Esophagus squamous epithelium (tissue), 5 donors: ENCODE measurements at regions not wholly inside any gene's neighbourhood (a gene's known extent, or its start where the extent isn't known, plus 50 kb on each side); places are given as distances from the start of the nearest gene placed in this dataset.

Source experiments
- DNase-seq: peaks from one replicate; lab custom pipeline; 2025; lab: John Stamatoyannopoulos, UW
- H3K27ac ChIP-seq, 4 donors: fragments of 200-600 bp; sonication (generic); one replicate each; pipeline ENCODE4 v1.5.1; 2016 to 2019; ENCODE audit warnings: mild to moderate bottlenecking in 1 of 4
- H3K27me3 ChIP-seq, 4 donors: fragments of 200-600 bp; sonication (generic); 1 replicate in 3 of 4; 2 replicates in 1 of 4; pipeline versions ENCODE4 v1.5.1 to v1.6.0; 2017 to 2021; ENCODE audit warnings: antibody characterized with exemption in 1 of 4
- H3K36me3 ChIP-seq, 3 donors: fragments of 200-600 bp; sonication (generic); one replicate each; pipeline ENCODE4 v1.5.1; 2016 to 2019
- H3K4me1 ChIP-seq, 3 donors: fragments of 200-600 bp; sonication (generic); one replicate each; pipeline ENCODE4 v1.5.1; 2017 to 2019
- H3K4me3 ChIP-seq, 4 donors: fragments of 200-600 bp; sonication (generic); 1 replicate in 3 of 4; 2 replicates in 1 of 4; pipeline ENCODE4 v1.5.1; 2016 to 2019; ENCODE audit warnings: mild to moderate bottlenecking in 2 of 4, moderate library complexity in 1 of 4
- H3K9me3 ChIP-seq, 3 donors: fragments of 200-600 bp; sonication (generic); one replicate each; pipeline ENCODE4 v1.5.1; 2016 to 2019
- POLR2A ChIP-seq, 4 donors: fragments of 450-650 bp; IDR thresholded peaks; one replicate each; pipeline ENCODE4 v1.6.1; 2017; ENCODE audit warnings: antibody characterized with exemption in 4 of 4, mild to moderate bottlenecking in 4 of 4, moderate library complexity in 3 of 4
- WGBS, 2 donors: methylation state at CpG; one replicate each; pipeline ENCODE4 v1.1.5; 2018; 5-methylcytosine and 5-hydroxymethylcytosine counted together
- intact Hi-C: fragments of 100-400 bp; cut with DNase I; formaldehyde crosslinking; loops from one replicate; pipeline ENCODE4 v1.15.0; 2022
- TF ChIP-seq, protein P1 (sequence below), 6 experiments: fragments of 450-650 bp in 4 of 6; fragments of 200-600 bp in 2 of 6; sonication (generic) in 2 of 6; IDR thresholded peaks; one replicate each; pipeline ENCODE4 v1.5.1; 2016 to 2019; ENCODE audit warnings: antibody characterized with exemption in 6 of 6, mild to moderate bottlenecking in 4 of 6, moderate library complexity in 4 of 6
- donor health status: DM: yes; HTN: yes; CAD: no.

DNA sequence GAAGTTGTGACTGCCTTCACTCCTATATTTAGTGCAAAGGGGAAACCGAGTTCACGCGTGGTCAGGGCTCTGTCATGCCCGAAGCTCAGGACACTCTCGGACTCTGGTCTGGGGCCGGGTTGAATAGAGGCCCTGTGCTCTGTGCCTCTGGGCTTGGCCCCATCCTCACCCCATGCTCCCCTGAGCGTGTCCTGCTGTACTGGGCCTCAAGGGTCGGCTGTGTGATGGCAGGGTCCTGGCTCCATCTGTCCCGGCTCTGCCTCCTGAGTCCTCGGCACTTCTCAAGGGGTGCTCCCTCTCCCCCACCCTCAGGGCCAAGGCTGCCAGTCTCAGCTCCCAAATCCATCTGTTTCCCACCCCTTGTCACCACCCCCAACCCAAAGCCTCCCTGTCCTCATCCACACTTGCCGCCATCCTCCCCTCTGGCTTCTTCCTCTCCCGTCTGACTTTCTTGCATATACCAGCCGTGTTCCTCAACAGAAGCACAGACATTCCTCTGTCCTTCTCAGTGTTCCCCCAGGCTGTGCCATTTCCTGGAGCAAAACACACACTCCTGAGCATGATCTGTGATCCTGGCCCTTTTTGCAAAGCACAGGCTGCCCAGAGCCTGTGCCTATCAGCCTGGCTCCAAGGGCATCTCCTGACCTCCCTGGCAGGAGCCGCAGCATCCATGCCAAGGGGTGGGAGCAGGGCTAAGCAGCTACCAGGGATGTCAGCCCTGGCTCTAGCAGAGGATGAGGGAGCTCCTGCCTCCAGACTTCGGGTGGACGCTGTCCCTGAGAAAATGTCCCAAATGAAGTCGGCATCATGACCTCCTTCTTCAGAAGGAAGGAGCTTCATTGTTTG is 64.2 kb upstream of the OTOS start:
- H3K4me1 ChIP-seq: peaks cover 0 to 6% (median 0%) of the 10 kb centered on the region in 3 donors

DNA sequence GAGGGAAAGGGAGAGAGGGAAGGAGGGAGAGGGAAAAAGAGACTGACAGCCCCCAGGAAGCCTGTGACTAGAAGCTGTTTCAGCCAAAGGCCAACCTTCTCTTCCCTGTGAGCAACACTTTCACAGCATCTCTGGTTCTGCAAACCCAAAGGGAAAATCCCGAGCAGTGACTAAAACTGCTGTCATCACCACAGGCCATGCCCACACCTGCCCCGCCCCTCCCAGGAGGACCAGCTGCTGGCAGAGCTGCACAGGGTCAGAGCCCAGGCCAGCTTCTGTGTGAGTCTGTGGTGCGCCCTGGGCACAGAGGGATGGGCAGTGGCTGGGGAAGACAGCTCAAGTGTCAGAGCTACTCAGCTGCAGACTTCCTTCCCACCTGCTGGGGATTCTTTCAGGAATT is 64.9 kb upstream of the OTOS start:
- WGBS, 2 donors: 10 to 47% methylated on average over 2 of the region's 3 CpGs
- Histone ChIP-seq H3K4me3 (no peak overlapping the region), H3K27ac (no peak overlapping the region), H3K4me1 (peaks cover 0 to 6% (median 0%) of the 10 kb centered on the region in 3 donors), H3K36me3 (no peaks in the 10 kb centered on the region), H3K9me3 (peaks cover 0 to 7% (median 0%) of the 10 kb centered on the region in 3 donors), H3K27me3 (peaks cover 0 to 47% (median 0%) of the 10 kb centered on the region in 4 donors)
- intact Hi-C loops: no loop called here
- DNase-seq: no peak
- TF ChIP-seq, protein P1, sequence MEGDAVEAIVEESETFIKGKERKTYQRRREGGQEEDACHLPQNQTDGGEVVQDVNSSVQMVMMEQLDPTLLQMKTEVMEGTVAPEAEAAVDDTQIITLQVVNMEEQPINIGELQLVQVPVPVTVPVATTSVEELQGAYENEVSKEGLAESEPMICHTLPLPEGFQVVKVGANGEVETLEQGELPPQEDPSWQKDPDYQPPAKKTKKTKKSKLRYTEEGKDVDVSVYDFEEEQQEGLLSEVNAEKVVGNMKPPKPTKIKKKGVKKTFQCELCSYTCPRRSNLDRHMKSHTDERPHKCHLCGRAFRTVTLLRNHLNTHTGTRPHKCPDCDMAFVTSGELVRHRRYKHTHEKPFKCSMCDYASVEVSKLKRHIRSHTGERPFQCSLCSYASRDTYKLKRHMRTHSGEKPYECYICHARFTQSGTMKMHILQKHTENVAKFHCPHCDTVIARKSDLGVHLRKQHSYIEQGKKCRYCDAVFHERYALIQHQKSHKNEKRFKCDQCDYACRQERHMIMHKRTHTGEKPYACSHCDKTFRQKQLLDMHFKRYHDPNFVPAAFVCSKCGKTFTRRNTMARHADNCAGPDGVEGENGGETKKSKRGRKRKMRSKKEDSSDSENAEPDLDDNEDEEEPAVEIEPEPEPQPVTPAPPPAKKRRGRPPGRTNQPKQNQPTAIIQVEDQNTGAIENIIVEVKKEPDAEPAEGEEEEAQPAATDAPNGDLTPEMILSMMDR (IDR thresholded peaks at IDR 0.05): no peak
- no peak for TF ChIP-seq POLR2A (IDR thresholded peaks at IDR 0.05)

More for the DNA sequence above, 64.2 kb upstream of the OTOS start:
- intact Hi-C loops: no loop called here
- 64 to 80% methylated on average over 6 to 13 of the region's 17 CpGs for WGBS, 2 donors
- TF ChIP-seq, protein P1 (IDR thresholded peaks at IDR 0.05): no peak
- no peak for TF ChIP-seq POLR2A (IDR thresholded peaks at IDR 0.05)
- no peak for DNase-seq
- no peaks in the 10 kb centered on the region for H3K36me3 ChIP-seq
- peaks cover 0 to 51% (median 0%) of the 10 kb centered on the region in 4 donors for H3K27me3 ChIP-seq
- H3K4me3 ChIP-seq: no peak overlapping the region
- H3K9me3 ChIP-seq: peaks cover 0 to 7% (median 0%) of the 10 kb centered on the region in 3 donors
- H3K27ac ChIP-seq: no peak overlapping the region

DNA sequence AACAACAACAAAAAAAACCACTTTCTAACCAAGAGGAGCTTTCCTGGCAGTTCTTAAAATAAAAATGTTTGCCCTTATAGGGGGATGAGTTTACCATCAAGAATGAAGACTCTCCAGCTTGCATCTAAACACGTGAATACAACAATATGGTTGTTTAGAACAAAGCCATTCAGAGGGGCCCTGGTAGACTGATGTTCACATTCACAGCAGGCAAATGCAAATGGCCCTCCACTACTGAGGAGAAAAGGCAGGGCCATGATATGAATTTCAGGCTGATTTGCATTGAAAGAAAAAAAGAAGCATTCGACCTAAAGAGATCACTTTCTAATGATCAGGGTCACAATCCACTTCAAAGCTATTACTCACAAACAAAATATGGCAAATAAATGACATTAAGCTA is 65.3 kb upstream of the OTOS start:
- DNase-seq: no peak
- TF ChIP-seq, protein P1 (IDR thresholded peaks at IDR 0.05): no peak
- TF ChIP-seq POLR2A (IDR thresholded peaks at IDR 0.05): no peak

DNA sequence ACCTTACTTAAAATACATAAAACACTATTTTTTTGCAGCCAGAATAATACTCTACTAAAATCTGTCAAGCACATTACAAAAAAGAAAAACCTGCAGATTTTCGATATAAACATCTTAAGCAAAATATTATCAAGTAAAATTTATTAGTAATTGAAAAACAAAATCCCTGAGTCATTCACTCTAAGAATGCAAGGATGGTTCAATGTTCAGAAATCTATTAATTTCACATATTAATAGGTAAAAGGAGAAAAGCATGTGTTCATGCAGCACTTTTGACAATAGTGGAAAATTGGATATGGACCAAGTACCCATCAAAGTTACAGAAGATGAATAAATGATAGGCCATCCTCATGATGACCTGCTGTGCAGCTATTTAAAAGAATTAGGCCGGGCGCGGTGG is 66.2 kb upstream of the OTOS start:
- no peak for DNase-seq
- Histone ChIP-seq H3K36me3 (no peaks in the 10 kb centered on the region), H3K9me3 (peaks cover 0 to 7% (median 0%) of the 10 kb centered on the region in 3 donors), H3K27ac (no peak overlapping the region), H3K4me1 (peaks cover 0 to 6% (median 0%) of the 10 kb centered on the region in 3 donors), H3K4me3 (no peak overlapping the region), H3K27me3 (peaks cover 0 to 45% (median 0%) of the 10 kb centered on the region in 4 donors)
- intact Hi-C loops: no loop called here
- 91 to 95% methylated on average over 4 of the region's 4 CpGs for WGBS, 2 donors
- no peak for TF ChIP-seq POLR2A (IDR thresholded peaks at IDR 0.05)
- TF ChIP-seq, protein P1 (IDR thresholded peaks at IDR 0.05): no peak

More for the DNA sequence above, 65.3 kb upstream of the OTOS start:
- H3K9me3 ChIP-seq: peaks cover 0 to 7% (median 0%) of the 10 kb centered on the region in 3 donors
- WGBS, 2 donors: 16 to 24% methylated on average over 2 of the region's 2 CpGs
- peaks cover 0 to 6% (median 0%) of the 10 kb centered on the region in 3 donors for H3K4me1 ChIP-seq
- intact Hi-C loops: no loop called here
- no peak overlapping the region for H3K4me3 ChIP-seq
- no peaks in the 10 kb centered on the region for H3K36me3 ChIP-seq
- H3K27ac ChIP-seq: no peak overlapping the region
- H3K27me3 ChIP-seq: peaks cover 0 to 46% (median 0%) of the 10 kb centered on the region in 4 donors

DNA sequence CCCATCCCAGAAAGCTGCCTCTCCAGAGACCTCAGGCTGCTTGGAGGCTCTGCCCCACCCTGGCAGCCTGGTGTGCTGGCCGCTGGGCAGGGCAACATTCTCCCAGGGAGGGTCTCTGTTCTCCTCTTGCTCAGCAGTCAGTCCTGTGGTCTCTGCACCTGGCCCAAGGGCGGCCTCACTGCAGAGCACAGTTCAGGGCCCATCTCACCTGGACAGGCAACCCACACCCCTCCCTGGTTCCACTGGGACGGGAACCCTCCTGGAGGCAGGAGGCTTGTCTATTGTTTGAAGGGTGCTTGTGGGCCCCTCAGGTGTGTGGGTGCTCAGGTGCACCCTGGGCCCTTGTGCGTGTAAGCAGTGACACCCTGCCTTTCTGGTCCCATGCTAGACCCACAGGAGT is 67.2 kb upstream of the OTOS start:
- 90 to 100% methylated on average over 1 to 2 of the region's 4 CpGs for WGBS, 2 donors
- DNase-seq: no peak
- Histone ChIP-seq H3K9me3 (peaks cover 0 to 7% (median 0%) of the 10 kb centered on the region in 3 donors), H3K36me3 (no peaks in the 10 kb centered on the region), H3K27me3 (peaks cover 0 to 45% (median 0%) of the 10 kb centered on the region in 4 donors), H3K27ac (no peak overlapping the region), H3K4me3 (no peak overlapping the region), H3K4me1 (peaks cover 0 to 6% (median 0%) of the 10 kb centered on the region in 3 donors)
- TF ChIP-seq POLR2A (IDR thresholded peaks at IDR 0.05): no peak
- TF ChIP-seq, protein P1 (IDR thresholded peaks at IDR 0.05): no peak
- intact Hi-C loops: no loop called here
